Endothelial cell of umbilical vein (primary cell): ENCODE measurements at regions not wholly inside any gene's neighbourhood (a gene's known extent, or its start where the extent isn't known, plus 50 kb on each side); places are given as distances from the start of the nearest gene placed in this dataset.

Experiments
- BruUV-seq: library from RNA; stranded (reverse); fragments of 400-500 nt; replicated peaks from 2 replicates; lab custom pipeline; 2021; lab: Mats Ljungman, UMichigan
- CTCF ChIA-PET: fragments of 300-600, 350-600 bp; sonication (Branson Sonifier 250); formaldehyde crosslinking; loops from one replicate; lab custom pipeline; 2021; ENCODE audit warnings: antibody characterized with exemption, inconsistent platforms; lab: Charles Lee
- POLR2A ChIA-PET: fragments of 300-600, 350-600 bp; sonication (Branson Sonifier 250); formaldehyde crosslinking; loops from one replicate; lab custom pipeline; 2021; ENCODE audit warnings: antibody characterized with exemption, inconsistent platforms; lab: Charles Lee
- DNase-seq: peaks from one replicate; pipeline ENCODE4 v3.0.0-alpha.2; 2011; ENCODE audit warnings: low read depth, low spot score
- FAIRE-seq: peaks from 2 replicates; lab custom pipeline; 2011; peaks lifted over from hg19 to GRCh38; lab: Jason Lieb, UNC
- H2AFZ ChIP-seq: 2 replicates; pipeline ENCODE4 v1.6.0; 2012; ENCODE audit warnings: low read depth, low read length, control low read depth, inconsistent platforms
- H3K27ac ChIP-seq: 2 replicates; pipeline ENCODE4 v1.5.1; 2011; ENCODE audit warnings: low read depth, mild to moderate bottlenecking, control low read depth, low read length, moderate library complexity; ENCODE audit not compliant: insufficient read depth
- H3K27me3 ChIP-seq, 2 experiments: 2 replicates each; pipeline versions ENCODE4 v1.6.0 to v1.6.1; 2011; ENCODE audit warnings: low read length in 2 of 2, mixed read lengths in 1 of 2; ENCODE audit not compliant: control insufficient read depth in 2 of 2, insufficient read depth in 2 of 2
- H3K36me3 ChIP-seq, 2 experiments: 2 replicates in 1 of 2; 3 replicates in 1 of 2; pipeline ENCODE4 v1.5.1; 2011; ENCODE audit warnings: low read length in 2 of 2, mild to moderate bottlenecking in 1 of 2, moderate library complexity in 1 of 2; ENCODE audit not compliant: control insufficient read depth in 2 of 2, insufficient read depth in 2 of 2; ENCODE audit errors: extremely low read depth in 1 of 2
- H3K4me1 ChIP-seq: 3 replicates; pipeline ENCODE4 v1.5.1; 2011; ENCODE audit warnings: mild to moderate bottlenecking, low read length; ENCODE audit not compliant: control insufficient read depth, insufficient read depth; ENCODE audit errors: extremely low read depth
- H3K4me2 ChIP-seq: 2 replicates; pipeline ENCODE4 v1.6.1; 2011; ENCODE audit warnings: low read length, control low read depth, mixed read lengths; ENCODE audit not compliant: insufficient read depth
- H3K4me3 ChIP-seq, 3 experiments: fragments of 200-600 bp in 1 of 3; sonication (generic), shearing (Covaris generic) in 1 of 3; replicated peaks in 1 of 3; 2 replicates each; pipeline ENCODE4 v1.5.1; 2011 to 2016; ENCODE audit warnings: control low read depth in 3 of 3, low read length in 3 of 3, mild to moderate bottlenecking in 2 of 3, inconsistent platforms in 1 of 3, low read depth in 1 of 3, moderate library complexity in 1 of 3; ENCODE audit not compliant: insufficient read depth in 1 of 3
- H3K79me2 ChIP-seq: 2 replicates; pipeline ENCODE4 v1.6.0; 2012; ENCODE audit warnings: low read length, inconsistent platforms; ENCODE audit not compliant: control insufficient read depth, insufficient read depth
- H3K9ac ChIP-seq: replicated peaks from 2 replicates; pipeline ENCODE3; 2011; ENCODE audit warnings: low read length, control low read depth; ENCODE audit not compliant: insufficient read depth; ENCODE audit errors: extremely low read depth
- H3K9me1 ChIP-seq: replicated peaks from 3 replicates; pipeline ENCODE4 v1.6.0; 2011; ENCODE audit warnings: mild to moderate bottlenecking, low read length; ENCODE audit not compliant: control insufficient read depth, insufficient read depth; ENCODE audit errors: extremely low read depth
- H3K9me3 ChIP-seq: replicated peaks from 2 replicates; pipeline ENCODE4 v1.5.1; 2012; ENCODE audit warnings: low read length, inconsistent platforms; ENCODE audit not compliant: control insufficient read depth, insufficient read depth
- H4K20me1 ChIP-seq: replicated peaks from 2 replicates; pipeline ENCODE3; 2011; ENCODE audit warnings: mild to moderate bottlenecking, low read length; ENCODE audit not compliant: control insufficient read depth, insufficient read depth; ENCODE audit errors: extremely low read depth
- EZH2 ChIP-seq: IDR thresholded peaks from 2 replicates; pipeline ENCODE4 v1.6.1; 2012; ENCODE audit warnings: borderline replicate concordance, low read depth, mild to moderate bottlenecking, moderate library complexity, low read length, inconsistent platforms; ENCODE audit not compliant: severe bottlenecking
- FOS ChIP-seq: IDR thresholded peaks from 2 replicates; pipeline ENCODE4 v1.6.1; 2011; ENCODE audit warnings: mild to moderate bottlenecking, low read length, moderate library complexity, borderline replicate concordance; ENCODE audit not compliant: insufficient read depth
- GATA2 ChIP-seq: IDR thresholded peaks from 2 replicates; pipeline ENCODE4 v1.7.0; 2011; ENCODE audit warnings: low read depth, mild to moderate bottlenecking, moderate library complexity, mixed read lengths, low read length; ENCODE audit not compliant: insufficient read length, insufficient read depth
- JUN ChIP-seq: IDR thresholded peaks from 2 replicates; pipeline ENCODE4 v1.6.1; 2011; ENCODE audit warnings: borderline replicate concordance, low read depth; ENCODE audit not compliant: insufficient read length, insufficient read depth
- MYC ChIP-seq: IDR thresholded peaks from one replicate; pipeline ENCODE4 v1.6.1; 2011; ENCODE audit warnings: mild to moderate bottlenecking, low read depth, low read length
- POLR2A ChIP-seq: IDR thresholded peaks from 2 replicates; pipeline ENCODE4 v1.6.1; 2012; ENCODE audit warnings: low read depth, mild to moderate bottlenecking, control low read depth, low read length
- POLR2AphosphoS5 ChIP-seq: IDR thresholded peaks from 2 replicates; pipeline ENCODE4 v1.6.1; 2012; ENCODE audit warnings: low read depth, mild to moderate bottlenecking, control low read depth, low read length, moderate library complexity; ENCODE audit not compliant: insufficient read depth
- dilution Hi-C: fragments of 300-500 bp; cut with MboI; formaldehyde crosslinking; loops from one replicate; pipeline ENCODE4 v1.15.0; 2019; ENCODE audit warnings: low sequenced_read_pairs; ENCODE audit not compliant: extremely low pct_ligation_motif_present
- intact Hi-C: fragments of 100-400 bp; cut with micrococcal nuclease; formaldehyde crosslinking; loops from one replicate; pipeline ENCODE4 v1.10.0; 2022
- TF ChIP-seq, protein P1 (sequence below): IDR thresholded peaks from 2 replicates; pipeline ENCODE4 v1.6.1; 2011; ENCODE audit not compliant: insufficient read depth, insufficient read length
- TF ChIP-seq, protein P2 (sequence below), 2 donors: IDR thresholded peaks; 1 replicate in 1 of 2; 2 replicates in 1 of 2; pipeline ENCODE4 v1.5.1; 2011; ENCODE audit warnings: low read length in 2 of 2, mild to moderate bottlenecking in 2 of 2, moderate library complexity in 2 of 2, control low read depth in 1 of 2, inconsistent platforms in 1 of 2, low read depth in 1 of 2; ENCODE audit not compliant: insufficient read depth in 1 of 2; ENCODE audit errors: extremely low read depth in 1 of 2

DNA sequence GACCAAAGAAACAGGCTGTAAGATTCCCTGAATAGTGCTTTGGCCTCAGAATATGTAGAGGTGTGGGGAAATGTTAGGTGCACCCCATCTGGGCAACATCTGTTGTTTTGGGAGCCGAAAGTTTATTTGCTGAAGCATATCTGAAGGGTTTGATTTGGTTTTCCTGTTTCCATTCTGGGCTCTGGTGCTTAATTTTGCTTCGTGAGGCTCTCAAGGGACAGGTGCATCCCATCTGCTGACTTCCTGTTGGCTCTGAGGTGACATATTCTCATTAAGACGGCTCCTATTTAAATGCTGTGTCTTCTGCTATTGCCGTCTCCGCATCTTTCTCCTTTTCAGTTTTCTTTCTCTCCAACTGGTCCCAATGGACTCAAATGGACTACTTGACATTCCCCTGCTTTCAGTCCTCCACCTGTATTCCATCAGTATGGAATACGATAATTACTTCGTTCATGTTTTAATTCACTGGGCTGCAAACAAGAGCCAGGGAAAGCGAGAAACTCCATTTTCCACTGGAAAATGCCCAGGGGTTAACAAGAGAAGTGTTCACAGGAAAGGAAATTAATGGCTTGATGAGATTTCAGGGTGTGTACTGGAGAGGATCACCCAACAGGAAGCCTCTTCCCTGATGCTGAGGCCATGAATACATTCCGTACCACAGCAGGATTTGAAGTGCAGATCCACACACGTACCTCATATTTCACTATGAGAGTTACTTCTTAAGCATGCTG, 104.0 kb downstream of the MTX3 start:
- intact Hi-C loops = no loop called here
- dilution Hi-C loops = no loop called here
- Histone ChIP-seq H3K27ac (no peak overlapping the region), H3K9ac (no peak overlapping the region), H3K4me3 (no peak overlapping the region), H2AFZ (no peak overlapping the region), H3K9me3 (no peaks in the 10 kb centered on the region), H3K9me1 (no peaks in the 10 kb centered on the region), H4K20me1 (no peaks in the 10 kb centered on the region), H3K36me3 (no peaks in the 10 kb centered on the region), H3K79me2 (no peaks in the 10 kb centered on the region), H3K4me1 (no peaks in the 10 kb centered on the region), H3K4me2 (no peak overlapping the region), H3K27me3 (no peaks in the 10 kb centered on the region)
- TF ChIP-seq JUN (no peak), POLR2AphosphoS5 (no peak), MYC (no peak), GATA2 (no peak), FOS (no peak), EZH2 (no peak), POLR2A (no peak)
- TF ChIP-seq, protein P1, sequence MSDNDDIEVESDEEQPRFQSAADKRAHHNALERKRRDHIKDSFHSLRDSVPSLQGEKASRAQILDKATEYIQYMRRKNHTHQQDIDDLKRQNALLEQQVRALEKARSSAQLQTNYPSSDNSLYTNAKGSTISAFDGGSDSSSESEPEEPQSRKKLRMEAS = no peak
- TF ChIP-seq, protein P2, sequence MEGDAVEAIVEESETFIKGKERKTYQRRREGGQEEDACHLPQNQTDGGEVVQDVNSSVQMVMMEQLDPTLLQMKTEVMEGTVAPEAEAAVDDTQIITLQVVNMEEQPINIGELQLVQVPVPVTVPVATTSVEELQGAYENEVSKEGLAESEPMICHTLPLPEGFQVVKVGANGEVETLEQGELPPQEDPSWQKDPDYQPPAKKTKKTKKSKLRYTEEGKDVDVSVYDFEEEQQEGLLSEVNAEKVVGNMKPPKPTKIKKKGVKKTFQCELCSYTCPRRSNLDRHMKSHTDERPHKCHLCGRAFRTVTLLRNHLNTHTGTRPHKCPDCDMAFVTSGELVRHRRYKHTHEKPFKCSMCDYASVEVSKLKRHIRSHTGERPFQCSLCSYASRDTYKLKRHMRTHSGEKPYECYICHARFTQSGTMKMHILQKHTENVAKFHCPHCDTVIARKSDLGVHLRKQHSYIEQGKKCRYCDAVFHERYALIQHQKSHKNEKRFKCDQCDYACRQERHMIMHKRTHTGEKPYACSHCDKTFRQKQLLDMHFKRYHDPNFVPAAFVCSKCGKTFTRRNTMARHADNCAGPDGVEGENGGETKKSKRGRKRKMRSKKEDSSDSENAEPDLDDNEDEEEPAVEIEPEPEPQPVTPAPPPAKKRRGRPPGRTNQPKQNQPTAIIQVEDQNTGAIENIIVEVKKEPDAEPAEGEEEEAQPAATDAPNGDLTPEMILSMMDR (IDR thresholded peaks at IDR 0.05; ENCODE audit: extremely low read depth in 1 of 2, insufficient read depth in 1 of 2, low read depth in 1 of 2, low read length in 2 of 2) = no peak
- POLR2A ChIA-PET = no interaction called here
- DNase-seq (no peak), FAIRE-seq (no peak)
- CTCF ChIA-PET = no interaction called here
- no TSS peak for BruUV-seq
